Activated CD8-positive, alpha-beta memory T cell treated with anti-CD3 and anti-CD28 coated beads, Interleukin-2, amount 50 U/mL, for 1 hour (primary cell): ENCODE measurements at regions not wholly inside any gene's neighbourhood (a gene's known extent, or its start where the extent isn't known, plus 50 kb on each side); places are given as distances from the start of the nearest gene placed in this dataset.
"Not testable (repeated sequence)": the region's sequence is repeated elsewhere in the genome, so short reads cannot be mapped to it uniquely, and the experiment has no call there.

ENCODE experiments used
- DNase-seq: peaks from one replicate; pipeline ENCODE4 v3.0.0-alpha.2; 2020; ENCODE audit errors: extremely low read depth

- no peak for DNase-seq
These were observed 118.6 kb upstream of the CARD11 start for GRCh38 chr7:3162289-3162688.

GRCh38 chr7:3162798-3163197 is 119.1 kb upstream of the CARD11 start:
- not testable (repeated sequence) for DNase-seq

- no peak for DNase-seq
These were observed 120.7 kb upstream of the CARD11 start for GRCh38 chr7:3164380-3164792.

GRCh38 chr7:3165681-3166580 is 122.3 kb upstream of the CARD11 start:
- DNase-seq, result no peak

- no peak for DNase-seq
These were observed 123.9 kb upstream of the CARD11 start for GRCh38 chr7:3167551-3167950.

- DNase-seq, result no peak
These were observed 124.7 kb upstream of the CARD11 start for GRCh38 chr7:3168370-3168769.

GRCh38 chr7:3168869-3169268 is 125.2 kb upstream of the CARD11 start:
- no peak for DNase-seq

- DNase-seq, result no peak
These were observed 128.2 kb upstream of the SDK1 start for GRCh38 chr7:3172768-3173280.

GRCh38 chr7:3174515-3175284 is 126.4 kb upstream of the SDK1 start:
- no peak for DNase-seq

GRCh38 chr7:3175285-3175902 is 125.7 kb upstream of the SDK1 start:
- DNase-seq, result no peak

GRCh38 chr7:3176112-3177000 is 124.7 kb upstream of the SDK1 start:
- no peak for DNase-seq

GRCh38 chr7:3177271-3177670 is 123.8 kb upstream of the SDK1 start:
- no peak for DNase-seq

- DNase-seq, result no peak
These were observed 121.6 kb upstream of the SDK1 start for GRCh38 chr7:3179456-3179855.

GRCh38 chr7:3180604-3181003 is 120.4 kb upstream of the SDK1 start:
- no peak for DNase-seq

GRCh38 chr7:3182055-3182454 is 119.0 kb upstream of the SDK1 start:
- DNase-seq, result not testable (repeated sequence)

- no peak for DNase-seq
These were observed 113.5 kb upstream of the SDK1 start for GRCh38 chr7:3187444-3188040.

GRCh38 chr7:3188946-3189345 is 112.1 kb upstream of the SDK1 start:
- DNase-seq, result no peak

GRCh38 chr7:3191548-3191947 is 109.5 kb upstream of the SDK1 start:
- no peak for DNase-seq

GRCh38 chr7:3192669-3193068 is 108.4 kb upstream of the SDK1 start:
- DNase-seq, result no peak

GRCh38 chr7:3193379-3194120 is 107.5 kb upstream of the SDK1 start:
- no peak for DNase-seq
